ENCODE measurements at regions not wholly inside any gene's neighbourhood (a gene's known extent, or its start where the extent isn't known, plus 50 kb on each side); places are given as distances from the start of the nearest gene placed in this dataset.
A peak's percentile ranks its signal among the peaks of the same experiment; 100 is the strongest.

- DNase-seq, result no peak
Measured at GRCh38 chr22:22395245-22395644, 113.3 kb downstream of the ZNF280B start.

GRCh38 chr22:22396741-22397291, 111.7 kb downstream of the ZNF280B start:
- no peak for DNase-seq

- peak; percentile 45 for DNase-seq
Measured at GRCh38 chr22:22397292-22397870, 111.2 kb downstream of the ZNF280B start.

GRCh38 chr22:22397875-22398524, 110.5 kb downstream of the ZNF280B start:
- no peak for DNase-seq

GRCh38 chr22:22398530-22399327, 109.8 kb downstream of the ZNF280B start:
- DNase-seq, result no peak

GRCh38 chr22:22400099-22400498, 108.4 kb downstream of the ZNF280B start:
- DNase-seq, result no peak

GRCh38 chr22:22400964-22401363, 107.6 kb downstream of the ZNF280B start:
- DNase-seq, result no peak

- no peak for DNase-seq
Measured at GRCh38 chr22:22401381-22401780, 107.2 kb downstream of the ZNF280B start.

GRCh38 chr22:22403306-22403705, 105.2 kb downstream of the ZNF280B start:
- DNase-seq, result no peak

- DNase-seq, result no peak
Measured at GRCh38 chr22:22403771-22404170, 104.8 kb downstream of the ZNF280B start.

- no peak for DNase-seq
Measured at GRCh38 chr22:22404598-22405284, 103.8 kb downstream of the ZNF280B start.

GRCh38 chr22:22406445-22407027, 102.0 kb downstream of the ZNF280B start:
- DNase-seq, result no peak

- DNase-seq, result no peak
Measured at GRCh38 chr22:22407061-22407460, 101.5 kb downstream of the ZNF280B start.

GRCh38 chr22:22408269-22408668, 100.3 kb downstream of the ZNF280B start:
- no peak for DNase-seq

- DNase-seq, result no peak
Measured at GRCh38 chr22:22408731-22409696, 99.5 kb downstream of the ZNF280B start.

GRCh38 chr22:22410121-22410520, 98.4 kb downstream of the ZNF280B start:
- no peak for DNase-seq

GRCh38 chr22:22410677-22411076, 97.9 kb downstream of the ZNF280B start:
- no peak for DNase-seq

- no peak for DNase-seq
Measured at GRCh38 chr22:22414266-22414665, 94.3 kb downstream of the ZNF280B start.

- no peak for DNase-seq
Measured at GRCh38 chr22:22417495-22418162, 90.9 kb downstream of the ZNF280B start.

- no peak for DNase-seq
Measured at GRCh38 chr22:22418163-22418549, 90.4 kb downstream of the ZNF280B start.

Data from muscle of arm (tissue), 1 donor.